Globus pallidus (tissue), 1 donor: ENCODE measurements at regions not wholly inside any gene's neighbourhood (a gene's known extent, or its start where the extent isn't known, plus 50 kb on each side); places are given as distances from the start of the nearest gene placed in this dataset.
"Not testable (repeated sequence)": the region's sequence is repeated elsewhere in the genome, so short reads cannot be mapped to it uniquely, and the experiment has no call there.

Experiments
- DNase-seq: peaks from one replicate; pipeline ENCODE4 v3.0.0-alpha.2; 2015; ENCODE audit warnings: low spot score

- no peak for DNase-seq
These were observed 53.1 kb upstream of the SEPTIN5 start for GRCh38 chr22:19661156-19661555.

- not testable (repeated sequence) for DNase-seq
These were observed 52.1 kb upstream of the SEPTIN5 start for GRCh38 chr22:19662049-19662684.

- no peak for DNase-seq
These were observed 51.0 kb upstream of the SEPTIN5 start for GRCh38 chr22:19663286-19663815.

- no peak for DNase-seq
These were observed 50.4 kb upstream of the SEPTIN5 start for GRCh38 chr22:19663821-19664355.

GRCh38 chr22:19664406-19664805, 49.9 kb upstream of the SEPTIN5 start:
- DNase-seq, result no peak
